CD4-positive, alpha-beta memory T cell (primary cell): ENCODE measurements at regions not wholly inside any gene's neighbourhood (a gene's known extent, or its start where the extent isn't known, plus 50 kb on each side); places are given as distances from the start of the nearest gene placed in this dataset.

ENCODE experiments used
- CTCF ChIA-PET: fragments of 350-600 bp; sonication (Branson Sonifier 250); formaldehyde crosslinking; loops from one replicate; lab custom pipeline; 2021; ENCODE audit warnings: inconsistent platforms; ENCODE audit not compliant: partially characterized antibody; lab: Charles Lee
- POLR2A ChIA-PET: fragments of 350-600 bp; sonication (Branson Sonifier 250); formaldehyde crosslinking; loops from one replicate; lab custom pipeline; 2021; ENCODE audit not compliant: partially characterized antibody; lab: Charles Lee
- DNase-seq, 5 donors: peaks; one replicate each; pipeline versions ENCODE4 v3.0.0 to v3.0.0-alpha.2; 2020 to 2022; ENCODE audit warnings: mixed read lengths in 1 of 5
- H3K27ac ChIP-seq: one replicate; pipeline ENCODE4 v1.7.0; 2013; ENCODE audit warnings: low read depth, low read length
- H3K27me3 ChIP-seq: 2 replicates; pipeline ENCODE4 v1.7.0; 2013; ENCODE audit warnings: mild to moderate bottlenecking, low read length, moderate library complexity; ENCODE audit not compliant: insufficient read depth
- H3K36me3 ChIP-seq: 2 replicates; pipeline ENCODE4 v1.7.0; 2013; ENCODE audit warnings: mild to moderate bottlenecking, low read length, moderate library complexity; ENCODE audit not compliant: insufficient read depth
- H3K4me1 ChIP-seq: 2 replicates; pipeline ENCODE4 v1.7.0; 2013; ENCODE audit warnings: mild to moderate bottlenecking, low read length, moderate library complexity; ENCODE audit not compliant: insufficient read depth
- H3K4me3 ChIP-seq, 2 donors: one replicate each; pipeline ENCODE4 v1.7.0; 2013; ENCODE audit warnings: low read length in 2 of 2, mild to moderate bottlenecking in 1 of 2
- H3K9me3 ChIP-seq, 2 donors: one replicate each; pipeline ENCODE4 v1.7.0; 2013; ENCODE audit warnings: low read length in 2 of 2, control low read depth in 1 of 2; ENCODE audit not compliant: control insufficient read depth in 1 of 2
- H3K27ac Mint-ChIP-seq, 7 donors: one replicate each; pipeline ENCODE4 v1.8.0; 2020 to 2021; ENCODE audit warnings: mixed read lengths in 7 of 7, mild to moderate bottlenecking in 6 of 7, inconsistent platforms in 3 of 7, moderate library complexity in 3 of 7
- H3K27me3 Mint-ChIP-seq, 2 donors: one replicate each; pipeline ENCODE4 v1.8.0; 2020 to 2021; ENCODE audit warnings: mixed read lengths in 2 of 2
- H3K36me3 Mint-ChIP-seq, 2 donors: one replicate each; pipeline ENCODE4 v1.8.0; 2020 to 2021; ENCODE audit warnings: mixed read lengths in 2 of 2, inconsistent platforms in 1 of 2, mild to moderate bottlenecking in 1 of 2
- H3K4me1 Mint-ChIP-seq, 4 donors: one replicate each; pipeline ENCODE4 v1.8.0; 2020 to 2021; ENCODE audit warnings: mixed read lengths in 4 of 4, mild to moderate bottlenecking in 1 of 4
- H3K4me3 Mint-ChIP-seq, 8 donors: one replicate each; pipeline ENCODE4 v1.8.0; 2020 to 2021; ENCODE audit warnings: mixed read lengths in 8 of 8, mild to moderate bottlenecking in 7 of 8, moderate library complexity in 6 of 8, inconsistent platforms in 3 of 8
- H3K9me3 Mint-ChIP-seq, 8 donors: one replicate each; pipeline ENCODE4 v1.8.0; 2020 to 2021; ENCODE audit warnings: mixed read lengths in 8 of 8, mild to moderate bottlenecking in 5 of 8, inconsistent platforms in 3 of 8, moderate library complexity in 1 of 8
- intact Hi-C: fragments of 100-400 bp; cut with micrococcal nuclease; formaldehyde crosslinking; loops from one replicate; pipeline ENCODE4 v1.15.1; 2023

DNA sequence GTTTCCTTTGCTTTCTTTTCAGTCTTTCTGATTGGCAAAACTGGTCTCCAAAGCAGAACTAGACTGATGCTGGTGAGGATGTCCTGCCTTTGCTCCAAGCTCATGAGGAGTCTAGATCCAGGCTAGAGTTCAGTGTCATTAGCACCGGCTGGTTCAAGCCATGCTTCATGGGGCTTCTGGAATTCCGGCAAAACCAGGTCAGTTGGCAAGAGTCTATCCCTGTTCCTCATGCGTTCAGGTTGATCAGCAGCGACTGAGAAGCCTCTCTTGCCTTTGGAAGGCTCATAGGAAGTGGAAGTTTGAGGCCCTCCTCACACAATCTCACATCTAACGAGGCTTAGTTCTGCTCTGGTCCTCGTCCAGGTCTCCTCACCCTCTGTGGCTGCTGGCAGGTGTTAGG lies 194.3 kb downstream of the HS3ST3A1 start:
- Mint-ChIP-seq H3K36me3 (no peaks in the 10 kb centered on the region), H3K9me3 (peaks cover 0 to 2% (median 0%) of the 10 kb centered on the region in 8 donors), H3K4me3 (no peak overlapping the region), H3K4me1 (no peaks in the 10 kb centered on the region), H3K27ac (no peak overlapping the region), H3K27me3 (peaks cover 0 to 3% of the 10 kb centered on the region in 2 donors)
- Histone ChIP-seq H3K27ac (no peak overlapping the region), H3K27me3 (no peaks in the 10 kb centered on the region), H3K4me1 (no peaks in the 10 kb centered on the region), H3K4me3 (no peak overlapping the region), H3K36me3 (no peaks in the 10 kb centered on the region), H3K9me3 (no peaks in the 10 kb centered on the region)
- ChIA-PET CTCF (no interaction called here), POLR2A (no interaction called here)
- intact Hi-C loops, result no loop called here
- no peak for DNase-seq

DNA sequence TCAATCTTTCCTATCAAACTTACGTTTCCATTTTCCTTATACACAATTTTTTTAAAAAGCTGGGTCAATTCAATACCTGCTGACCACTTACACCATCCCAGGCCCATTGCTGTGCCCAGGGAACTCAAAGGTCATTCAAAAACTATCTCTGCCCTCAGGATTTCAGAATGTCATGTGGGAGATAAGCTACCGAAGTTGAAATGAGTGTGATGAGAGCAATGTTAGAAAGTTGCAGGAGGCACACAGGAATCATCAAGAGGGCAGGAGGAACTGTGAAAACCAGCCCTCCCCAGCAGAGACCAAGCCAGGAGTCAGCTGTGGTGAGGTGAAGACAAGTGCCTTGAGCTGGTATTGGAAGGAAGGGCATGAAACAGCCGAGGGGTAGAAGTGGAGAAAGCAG lies 195.9 kb downstream of the HS3ST3A1 start:
- Histone ChIP-seq H3K27ac (no peak overlapping the region), H3K4me3 (no peak overlapping the region), H3K27me3 (no peaks in the 10 kb centered on the region), H3K9me3 (no peaks in the 10 kb centered on the region), H3K4me1 (no peaks in the 10 kb centered on the region), H3K36me3 (no peaks in the 10 kb centered on the region)
- DNase-seq, result no peak
- Mint-ChIP-seq H3K9me3 (peaks cover 0 to 3% (median 0%) of the 10 kb centered on the region in 8 donors), H3K27me3 (peaks cover 0 to 3% of the 10 kb centered on the region in 2 donors), H3K4me1 (no peaks in the 10 kb centered on the region), H3K4me3 (no peak overlapping the region), H3K27ac (peak overlapping the region in 1 of 7 donors; percentile 16), H3K36me3 (no peaks in the 10 kb centered on the region)
- ChIA-PET CTCF (no interaction called here), POLR2A (no interaction called here)
- intact Hi-C loops, result no loop called here

DNA sequence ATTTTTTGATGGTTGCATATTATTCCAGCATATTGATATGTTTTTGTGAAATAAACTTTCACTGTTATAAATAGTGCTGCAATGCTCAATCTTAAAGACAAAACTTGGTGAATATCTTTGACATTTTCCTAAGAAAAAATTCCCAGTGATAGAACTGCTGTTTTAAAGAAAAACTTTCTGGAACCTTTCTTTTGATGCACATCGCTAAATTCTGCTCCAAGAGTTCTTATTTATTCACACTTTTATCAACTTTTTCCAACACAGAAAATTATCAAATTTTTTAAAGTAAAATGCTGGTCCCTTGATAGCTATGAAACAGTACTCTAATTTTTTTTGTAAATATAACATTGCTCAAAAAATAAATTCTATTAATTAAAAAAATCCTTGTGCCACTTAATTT lies 196.6 kb downstream of the HS3ST3A1 start:
- no peaks in the 10 kb centered on the region for H3K9me3 ChIP-seq
- no peaks in the 10 kb centered on the region for H3K36me3 ChIP-seq
- intact Hi-C loops, result no loop called here
- Mint-ChIP-seq H3K36me3 (no peaks in the 10 kb centered on the region), H3K9me3 (peaks cover 0 to 4% (median 0%) of the 10 kb centered on the region in 8 donors), H3K4me1 (no peaks in the 10 kb centered on the region), H3K4me3 (no peak overlapping the region), H3K27me3 (peaks cover 0 to 3% of the 10 kb centered on the region in 2 donors), H3K27ac (no peak overlapping the region)
- ChIA-PET POLR2A (no interaction called here), CTCF (no interaction called here)
- no peak for DNase-seq
- no peaks in the 10 kb centered on the region for H3K27me3 ChIP-seq
- no peaks in the 10 kb centered on the region for H3K4me1 ChIP-seq
- no peak overlapping the region for H3K4me3 ChIP-seq
- no peak overlapping the region for H3K27ac ChIP-seq

DNA sequence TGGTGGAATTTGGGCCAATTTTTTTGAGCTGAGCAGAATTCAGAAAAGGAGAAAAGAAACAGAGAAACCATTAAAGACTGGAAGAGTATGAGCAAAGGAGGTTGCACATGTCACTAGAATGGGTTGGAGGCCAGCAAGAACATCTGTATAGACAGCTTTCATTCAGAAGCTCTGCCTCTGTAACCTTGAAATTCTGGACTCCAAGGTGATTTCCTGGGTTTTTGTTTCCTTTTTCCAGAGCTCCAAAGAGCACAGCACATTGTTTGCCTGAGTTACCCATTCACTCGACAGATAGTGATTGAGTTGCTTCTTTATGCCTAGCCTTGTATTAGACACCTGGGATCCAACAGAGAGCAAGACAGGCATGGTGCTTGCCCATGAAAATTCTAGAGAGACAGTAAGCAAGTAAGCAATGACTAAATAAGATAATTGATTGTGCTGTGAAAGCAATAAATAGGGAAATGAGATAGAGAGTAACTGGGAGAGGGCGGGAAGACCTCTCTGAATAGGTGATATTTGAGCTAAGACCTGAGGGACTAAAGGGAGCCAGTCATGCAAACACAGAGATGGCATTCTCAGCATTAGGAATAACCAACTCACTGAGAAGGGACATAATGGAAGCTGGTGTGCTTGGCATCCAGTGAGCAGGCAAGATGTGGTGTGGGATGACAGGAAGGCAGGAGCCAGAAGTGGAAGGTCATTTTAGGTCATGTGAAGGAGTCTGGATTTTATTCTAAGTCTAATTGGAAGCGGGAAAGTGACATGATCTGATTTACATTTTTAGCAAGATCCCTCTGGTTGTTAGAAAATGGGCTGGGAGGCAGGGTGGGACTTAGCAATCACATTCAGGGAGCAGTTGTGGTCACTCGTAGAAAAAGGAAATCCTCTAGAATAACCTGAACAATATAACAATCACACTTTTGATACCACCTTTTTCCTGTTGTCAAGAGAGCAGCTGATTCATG lies 197.5 kb downstream of the HS3ST3A1 start:
- Mint-ChIP-seq H3K4me3 (no peak overlapping the region), H3K27me3 (peaks cover 0 to 3% of the 10 kb centered on the region in 2 donors), H3K4me1 (no peaks in the 10 kb centered on the region), H3K27ac (no peak overlapping the region), H3K36me3 (no peaks in the 10 kb centered on the region), H3K9me3 (peaks cover 0 to 4% (median 0%) of the 10 kb centered on the region in 8 donors)
- ChIA-PET POLR2A (no interaction called here), CTCF (no interaction called here)
- no peaks in the 10 kb centered on the region for H3K27me3 ChIP-seq
- H3K27ac ChIP-seq, result no peak overlapping the region
- no peak overlapping the region for H3K4me3 ChIP-seq
- H3K9me3 ChIP-seq, result no peaks in the 10 kb centered on the region
- H3K36me3 ChIP-seq, result no peaks in the 10 kb centered on the region
- intact Hi-C loops, result no loop called here
- no peaks in the 10 kb centered on the region for H3K4me1 ChIP-seq
- DNase-seq, result no peak

DNA sequence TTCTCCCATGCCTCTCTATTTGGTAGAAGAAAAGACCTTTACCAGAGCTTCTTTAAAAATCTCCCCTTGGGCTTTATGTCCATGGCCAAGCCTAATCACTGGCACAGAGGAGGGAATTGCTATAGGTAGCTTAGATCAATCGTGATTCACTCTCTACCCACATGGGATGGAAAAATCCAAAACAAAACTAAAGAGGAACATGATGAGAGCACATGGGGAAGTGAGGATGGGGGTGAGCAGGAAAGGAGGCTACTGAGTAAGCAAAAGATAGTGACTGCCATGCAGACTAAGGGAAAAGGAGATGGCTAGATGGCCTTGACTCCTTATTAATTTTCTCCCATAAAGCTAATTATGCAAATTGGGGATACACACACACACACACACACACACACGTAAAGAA lies 201.2 kb downstream of the HS3ST3A1 start:
- H3K36me3 Mint-ChIP-seq, result no peaks in the 10 kb centered on the region
- no peaks in the 10 kb centered on the region for H3K27me3 ChIP-seq
- peaks cover 0 to 4% (median 0%) of the 10 kb centered on the region in 8 donors for H3K9me3 Mint-ChIP-seq
- no peak overlapping the region for H3K4me3 Mint-ChIP-seq
- no peak overlapping the region for H3K4me3 ChIP-seq
- peaks cover 0 to 1% (median 0%) of the 10 kb centered on the region in 4 donors for H3K4me1 Mint-ChIP-seq
- H3K9me3 ChIP-seq, result no peaks in the 10 kb centered on the region
- ChIA-PET POLR2A (no interaction called here), CTCF (no interaction called here)
- H3K36me3 ChIP-seq, result no peaks in the 10 kb centered on the region
- no peaks in the 10 kb centered on the region for H3K4me1 ChIP-seq
- DNase-seq, result no peak
- no peak overlapping the region for H3K27ac ChIP-seq
- no peak overlapping the region for H3K27ac Mint-ChIP-seq
- H3K27me3 Mint-ChIP-seq, result peaks cover 0 to 3% of the 10 kb centered on the region in 2 donors
- intact Hi-C loops, result no loop called here

DNA sequence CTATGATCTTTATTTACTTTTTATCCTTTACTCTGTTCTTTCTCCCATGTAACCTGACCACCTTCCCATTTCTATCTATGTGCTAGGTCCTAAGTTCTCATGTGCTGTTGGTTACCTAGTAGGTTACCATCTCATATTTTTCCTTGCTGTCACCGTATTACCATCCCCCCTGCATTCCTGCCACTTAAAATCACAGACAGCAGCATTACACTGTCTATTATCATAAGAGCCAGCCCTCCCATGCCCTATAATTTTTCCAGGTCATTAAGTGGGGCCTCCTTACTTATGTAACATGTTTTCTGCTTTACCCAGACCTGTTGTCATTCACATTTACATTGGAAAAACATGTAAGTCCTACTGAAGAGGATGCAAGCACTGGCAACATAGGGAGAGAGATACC lies 202.9 kb downstream of the HS3ST3A1 start:
- peaks cover 0 to 1% of the 10 kb centered on the region in 2 donors for H3K27me3 Mint-ChIP-seq
- Histone ChIP-seq H3K9me3 (no peaks in the 10 kb centered on the region), H3K4me3 (no peak overlapping the region), H3K27me3 (no peaks in the 10 kb centered on the region), H3K27ac (no peak overlapping the region), H3K36me3 (no peaks in the 10 kb centered on the region), H3K4me1 (no peaks in the 10 kb centered on the region)
- intact Hi-C loops, result no loop called here
- DNase-seq, result no peak
- no peak overlapping the region for H3K27ac Mint-ChIP-seq
- H3K4me3 Mint-ChIP-seq, result no peak overlapping the region
- CTCF ChIA-PET, result no interaction called here
- peaks cover 0 to 4% (median 0%) of the 10 kb centered on the region in 8 donors for H3K9me3 Mint-ChIP-seq
- POLR2A ChIA-PET, result no interaction called here
- H3K4me1 Mint-ChIP-seq, result peaks cover 0 to 2% (median 0%) of the 10 kb centered on the region in 4 donors
- H3K36me3 Mint-ChIP-seq, result no peaks in the 10 kb centered on the region

DNA sequence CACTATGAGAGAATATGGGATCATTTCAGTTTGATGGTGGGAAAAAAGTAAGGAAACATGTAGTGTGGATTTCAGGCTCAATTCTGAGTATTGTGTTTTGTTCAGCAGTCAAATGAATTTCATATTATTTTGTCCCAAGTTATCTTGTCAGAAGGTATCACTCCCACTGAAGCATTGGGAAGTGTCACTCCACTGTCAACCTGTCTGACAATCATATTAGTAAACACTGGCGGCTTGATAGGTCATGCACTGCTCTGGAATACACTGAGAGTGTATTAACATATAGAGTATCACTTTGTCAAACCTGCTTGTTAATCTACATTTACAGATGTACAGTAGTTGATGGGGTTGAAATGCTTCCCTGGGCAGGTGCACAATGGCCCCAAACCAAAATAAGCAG lies 203.6 kb downstream of the HS3ST3A1 start:
- no peak overlapping the region for H3K4me3 Mint-ChIP-seq
- DNase-seq, result no peak
- Histone ChIP-seq H3K9me3 (no peaks in the 10 kb centered on the region), H3K27ac (no peak overlapping the region), H3K36me3 (no peaks in the 10 kb centered on the region), H3K27me3 (no peaks in the 10 kb centered on the region), H3K4me3 (no peak overlapping the region), H3K4me1 (no peaks in the 10 kb centered on the region)
- no peaks in the 10 kb centered on the region for H3K27me3 Mint-ChIP-seq
- ChIA-PET POLR2A (no interaction called here), CTCF (no interaction called here)
- H3K4me1 Mint-ChIP-seq, result peaks cover 0 to 2% (median 0%) of the 10 kb centered on the region in 4 donors
- intact Hi-C loops, result no loop called here
- H3K9me3 Mint-ChIP-seq, result peaks cover 0 to 4% (median 0%) of the 10 kb centered on the region in 8 donors
- H3K27ac Mint-ChIP-seq, result no peak overlapping the region
- no peaks in the 10 kb centered on the region for H3K36me3 Mint-ChIP-seq
